ENCODE measurements at regions not wholly inside any gene's neighbourhood (a gene's known extent, or its start where the extent isn't known, plus 50 kb on each side); places are given as distances from the start of the nearest gene placed in this dataset.

- no peak overlapping the region for H3K4me3 ChIP-seq (ENCODE audit: low read depth, low read length)
- DNase-seq (ENCODE audit: low read depth), result no peak
- no peak for TF ChIP-seq CTCF (IDR thresholded peaks at IDR 0.05; ENCODE audit: insufficient read depth, low read depth, low read length)
Measured at GRCh38 chr20:50381075-50381732, 129.0 kb upstream of the PTPN1 start.

GRCh38 chr20:50381771-50382593 lies 128.2 kb upstream of the PTPN1 start:
- DNase-seq (ENCODE audit: low read depth), result no peak
- no peak overlapping the region for H3K4me3 ChIP-seq (ENCODE audit: low read depth, low read length)
- no peak for TF ChIP-seq CTCF (IDR thresholded peaks at IDR 0.05; ENCODE audit: insufficient read depth, low read depth, low read length)

GRCh38 chr20:50385733-50386640 lies 124.2 kb upstream of the PTPN1 start:
- no peak for DNase-seq (ENCODE audit: low read depth)
- TF ChIP-seq CTCF (IDR thresholded peaks at IDR 0.05; ENCODE audit: insufficient read depth, low read depth, low read length), result no peak
- no peak overlapping the region for H3K4me3 ChIP-seq (ENCODE audit: low read depth, low read length)

GRCh38 chr20:50386641-50386960 lies 123.6 kb upstream of the PTPN1 start:
- no peak for TF ChIP-seq CTCF (IDR thresholded peaks at IDR 0.05; ENCODE audit: insufficient read depth, low read depth, low read length)
- DNase-seq (ENCODE audit: low read depth), result no peak

GRCh38 chr20:50387218-50387995 lies 122.8 kb upstream of the PTPN1 start:
- H3K4me3 ChIP-seq (ENCODE audit: low read depth, low read length), result no peak overlapping the region
- TF ChIP-seq CTCF (IDR thresholded peaks at IDR 0.05; ENCODE audit: insufficient read depth, low read depth, low read length), result no peak

More at GRCh38 chr20:50386641-50386960, 123.6 kb upstream of the PTPN1 start:
- H3K4me3 ChIP-seq (ENCODE audit: low read depth, low read length), result no peak overlapping the region

GRCh38 chr20:50387996-50388332 lies 122.2 kb upstream of the PTPN1 start:
- no peak for TF ChIP-seq CTCF (IDR thresholded peaks at IDR 0.05; ENCODE audit: insufficient read depth, low read depth, low read length)
- no peak overlapping the region for H3K4me3 ChIP-seq (ENCODE audit: low read depth, low read length)
- no peak for DNase-seq (ENCODE audit: low read depth)

More at GRCh38 chr20:50387218-50387995, 122.8 kb upstream of the PTPN1 start:
- DNase-seq (ENCODE audit: low read depth), result no peak

All from fibroblast of villous mesenchyme (primary cell).